Motor neuron (in vitro differentiated cells): ENCODE measurements at regions not wholly inside any gene's neighbourhood (a gene's known extent, or its start where the extent isn't known, plus 50 kb on each side); places are given as distances from the start of the nearest gene placed in this dataset.
A peak's percentile ranks its signal among the peaks of the same experiment; 100 is the strongest.

ENCODE experiments used
- ATAC-seq, 8 experiments: fragments of 200-7000 bp; cut with Tn5 transposase; replicated peaks in 6 of 8; 2 replicates each; pipeline ENCODE4 v1.8.0; 2021; ENCODE audit warnings: mild to moderate bottlenecking in 8 of 8, moderate library complexity in 8 of 8
- H3K27ac ChIP-seq, 2 donors: fragments of 250-450 bp; sonication (Bioruptor Pico); 2 replicates each; pipeline ENCODE4 v1.9.0; 2021; ENCODE audit warnings: antibody characterized with exemption in 2 of 2, mild to moderate bottlenecking in 2 of 2, moderate library complexity in 1 of 2
- H3K4me1 ChIP-seq, 2 donors: fragments of 250-450 bp; sonication (Bioruptor Pico); replicated peaks in 1 of 2; 2 replicates each; pipeline ENCODE4 v1.6.1; 2021; ENCODE audit warnings: antibody characterized with exemption in 2 of 2, mild to moderate bottlenecking in 2 of 2, moderate library complexity in 1 of 2
- H3K4me3 ChIP-seq, 5 donors: fragments of 250-450 bp; sonication (Bioruptor Pico); 2 replicates each; pipeline ENCODE4 v1.9.0; 2021; ENCODE audit warnings: antibody characterized with exemption in 5 of 5, mild to moderate bottlenecking in 5 of 5, moderate library complexity in 4 of 5
- WGBS, 10 experiments: fragments of 450-650 bp; shearing (Covaris generic); methylation state at CpG; one replicate each; pipeline ENCODE4 v1.0.0; 2022; 5-methylcytosine and 5-hydroxymethylcytosine counted together
- in situ Hi-C, 9 experiments: fragments of 400-800 bp; cut with MboI; loops; one replicate each; pipeline ENCODE4 v1.15.0; 2021; ENCODE audit warnings: low sequenced_read_pairs in 9 of 9, low pct_unique_long_range_greater_than_20kb in 2 of 9; ENCODE audit not compliant: unreplicated experiment in 9 of 9

DNA sequence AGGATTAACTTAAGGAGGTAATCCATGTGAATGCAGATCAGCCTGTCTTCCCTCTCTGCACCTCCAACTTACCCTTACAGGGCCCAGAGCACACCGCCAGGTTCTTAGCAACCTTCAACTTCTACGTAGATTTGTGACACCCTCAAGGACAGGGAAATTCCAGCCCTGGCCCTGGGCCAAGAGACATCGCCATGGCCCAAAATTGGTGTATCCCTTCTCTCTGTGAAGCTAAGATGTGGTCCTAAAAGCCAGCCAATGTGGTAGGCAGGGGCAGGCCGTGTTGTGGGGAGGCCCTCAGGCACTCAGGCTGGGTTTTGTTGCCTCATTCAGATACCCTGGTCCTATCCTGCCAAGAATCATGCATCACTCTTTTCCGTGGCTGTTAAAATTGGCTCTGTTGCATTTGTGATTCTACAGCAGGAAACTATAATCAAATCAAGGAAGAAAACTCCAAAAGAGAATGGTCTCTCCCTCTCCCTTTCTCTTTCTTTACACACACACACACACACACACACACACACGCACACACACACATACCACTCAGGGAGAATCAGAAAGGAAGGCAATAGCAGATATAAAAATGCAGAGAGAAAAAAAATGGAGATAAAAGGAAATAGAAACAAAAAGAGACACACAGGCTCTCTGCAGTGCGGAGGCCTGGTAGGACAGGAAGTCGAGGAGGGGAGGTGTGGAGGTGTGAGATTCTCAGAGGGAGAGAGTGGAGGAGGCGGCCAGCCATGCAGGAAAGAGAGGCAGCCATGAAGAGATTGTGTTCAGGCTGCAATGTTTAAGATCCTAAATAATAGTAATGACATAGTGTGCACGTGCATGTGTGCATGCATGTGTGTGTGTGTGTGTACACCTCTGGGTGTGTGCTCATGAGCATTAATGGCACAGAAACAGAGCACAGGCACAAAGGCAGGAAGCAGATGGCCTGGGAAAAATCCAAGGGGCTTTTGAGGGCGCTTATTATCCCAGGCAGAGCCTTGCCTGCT lies 201.8 kb upstream of the LRFN2 start:
- H3K4me1 ChIP-seq = peaks cover 14 to 20% of the 10 kb centered on the region in 2 donors
- in situ Hi-C loops = no loop called here
- peak overlapping the region; percentile 35 to 37 for H3K27ac ChIP-seq
- peak in 5 of 8 experiments; percentile 30 to 75 (median 43) for ATAC-seq
- WGBS, 10 experiments = 43 to 100% (median 60%) methylated on average over 2 to 7 of the region's 11 CpGs; no CpG with 5 or more reads in 1 of the 10 experiments
- H3K4me3 ChIP-seq = no peak overlapping the region

DNA sequence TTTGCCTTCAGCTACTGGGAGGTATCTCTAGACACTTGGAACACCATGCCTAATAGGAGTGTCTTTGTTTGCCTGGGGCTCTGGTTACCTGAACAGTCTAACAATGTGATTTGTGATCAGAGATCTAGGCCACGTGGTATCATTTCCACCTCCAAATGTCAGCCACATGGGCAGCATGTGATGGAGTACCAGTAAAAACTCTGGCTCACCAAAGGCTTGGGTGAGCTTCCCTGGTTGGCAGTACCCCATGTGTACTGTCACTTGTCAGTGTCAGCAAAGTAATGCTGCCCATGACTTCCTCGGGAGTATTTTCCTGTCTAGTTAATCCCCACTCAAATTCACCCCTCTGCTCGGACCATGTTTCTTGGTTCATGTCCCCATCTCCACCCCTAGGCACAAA lies 195.2 kb upstream of the LRFN2 start:
- 20 to 100% (median 73%) methylated on average over 1 to 2 of the region's 3 CpGs; no CpG with 5 or more reads in 4 of the 10 experiments for WGBS, 10 experiments
- in situ Hi-C loops = no loop called here
- H3K4me3 ChIP-seq = no peak overlapping the region
- no peaks in the 10 kb centered on the region for H3K4me1 ChIP-seq
- ATAC-seq = no peak
- no peak overlapping the region for H3K27ac ChIP-seq

DNA sequence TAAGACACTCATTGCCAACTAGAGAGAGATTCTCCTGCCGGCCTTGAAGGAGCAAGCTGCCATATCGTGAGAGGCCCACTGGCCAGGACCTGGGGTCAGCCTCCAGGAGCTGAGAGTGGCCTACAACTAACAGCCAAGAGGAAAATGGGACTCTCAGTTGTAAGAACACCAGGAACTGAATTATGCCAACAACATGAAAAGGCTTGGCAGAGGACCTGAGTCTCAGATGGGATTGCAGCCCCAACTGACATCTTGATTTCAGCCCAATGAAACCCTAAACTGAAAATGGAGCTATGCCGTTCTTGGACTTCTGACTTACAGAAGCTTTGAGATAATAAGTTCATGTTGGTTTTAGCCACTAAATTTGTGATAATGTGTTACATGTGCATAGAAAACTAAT lies 193.5 kb upstream of the LRFN2 start:
- WGBS, 10 experiments = 80 to 100% (median 92%) methylated on average over 1 to 3 of the region's 3 CpGs; no CpG with 5 or more reads in 2 of the 10 experiments
- in situ Hi-C loops = no loop called here

DNA sequence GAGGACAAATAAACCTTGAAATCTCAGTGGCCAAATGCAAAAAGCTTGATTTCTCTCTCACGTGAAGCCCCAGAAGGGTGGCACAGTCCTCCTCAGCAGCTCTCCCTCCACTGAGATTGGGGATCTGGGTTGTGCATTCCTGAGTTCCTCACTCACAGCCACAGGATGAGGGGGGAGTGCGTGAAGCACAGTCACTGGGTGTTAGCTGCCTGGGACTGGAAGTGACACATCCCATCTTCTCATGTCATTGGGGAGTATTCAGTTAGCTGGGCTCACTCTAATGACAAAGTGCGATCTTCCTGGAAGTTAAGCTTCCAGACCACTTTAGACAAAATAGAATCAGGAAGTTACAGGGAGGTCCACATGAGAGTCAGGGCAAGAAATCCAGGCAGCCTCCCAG lies 192.2 kb upstream of the LRFN2 start:
- WGBS, 10 experiments = 0 to 100% (median 60%) methylated on average over 1 to 3 of the region's 3 CpGs; no CpG with 5 or more reads in 2 of the 10 experiments
- Histone ChIP-seq H3K4me3 (no peak overlapping the region), H3K27ac (no peak overlapping the region), H3K4me1 (no peaks in the 10 kb centered on the region)
- in situ Hi-C loops = no loop called here
- ATAC-seq = peak in 3 of 8 experiments; percentile 23 to 98 (median 94)

More for the DNA sequence above, 193.5 kb upstream of the LRFN2 start:
- Histone ChIP-seq H3K4me3 (no peak overlapping the region), H3K27ac (no peak overlapping the region), H3K4me1 (no peaks in the 10 kb centered on the region)
- no peak for ATAC-seq

DNA sequence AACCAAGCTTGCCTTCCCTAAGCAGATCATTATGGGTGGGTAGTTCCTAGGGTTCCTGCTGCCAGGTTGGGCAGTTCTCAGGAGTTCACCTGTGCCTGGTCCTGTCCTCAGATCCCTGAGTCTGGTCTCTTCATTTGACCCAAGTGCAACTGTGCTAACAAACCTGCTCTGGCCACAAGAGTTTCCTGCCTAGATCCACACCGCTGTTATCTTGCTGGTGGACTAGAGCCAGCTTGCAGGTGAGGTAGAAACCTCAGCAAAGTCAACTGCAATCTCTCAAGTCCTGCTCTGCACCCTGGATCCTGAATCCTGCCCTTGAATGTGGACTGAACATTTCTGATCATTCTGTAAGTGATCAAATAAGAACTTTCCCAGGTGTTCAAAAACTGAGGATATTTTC lies 191.8 kb upstream of the LRFN2 start:
- no peak for ATAC-seq
- Histone ChIP-seq H3K4me3 (no peak overlapping the region), H3K4me1 (no peaks in the 10 kb centered on the region), H3K27ac (no peak overlapping the region)
- 71 to 100% (median 78%) methylated on average over 1 of the region's 1 CpG; no CpG with 5 or more reads in 5 of the 10 experiments for WGBS, 10 experiments
- in situ Hi-C loops = no loop called here

DNA sequence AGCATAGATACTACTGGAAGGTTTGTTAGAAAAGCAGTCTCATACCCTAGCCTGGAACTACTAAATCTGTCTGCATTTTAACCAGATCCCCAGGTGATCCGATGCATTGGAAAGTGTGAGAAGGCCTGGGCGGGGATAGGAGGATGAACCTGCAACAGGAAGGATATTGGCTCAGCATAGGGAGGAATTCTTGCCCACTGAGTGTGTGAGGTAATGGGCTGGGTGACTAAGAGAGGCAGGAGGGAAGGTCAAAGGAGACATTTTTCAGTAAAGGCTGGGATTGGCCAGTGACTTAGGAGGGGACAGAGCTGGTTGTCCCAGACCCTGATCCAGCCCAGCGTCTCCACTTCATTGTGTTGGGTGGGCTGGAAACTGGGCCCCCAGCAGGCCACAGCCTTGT lies 191.0 kb upstream of the LRFN2 start:
- in situ Hi-C loops = no loop called here

DNA sequence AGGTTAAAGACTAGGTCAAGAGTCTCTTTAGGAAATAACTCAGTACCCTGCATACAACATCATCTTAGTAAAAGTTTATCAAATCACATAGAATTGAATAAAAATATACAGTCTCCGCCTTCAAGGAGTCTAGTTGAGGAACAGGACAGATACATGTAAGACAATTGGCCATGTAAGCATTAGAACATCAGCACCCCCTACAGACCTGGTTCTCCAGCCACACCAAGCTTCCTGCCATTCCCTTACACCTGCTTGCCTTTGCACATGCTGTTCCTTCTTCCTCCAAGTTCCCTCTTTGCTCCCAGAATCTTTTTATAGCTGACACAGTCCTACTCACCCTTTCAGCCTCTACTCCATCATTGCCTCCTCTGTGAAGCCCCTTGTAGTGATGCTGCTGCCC lies 187.8 kb upstream of the LRFN2 start:
- in situ Hi-C loops = no loop called here
- Histone ChIP-seq H3K27ac (no peak overlapping the region), H3K4me3 (no peak overlapping the region), H3K4me1 (no peaks in the 10 kb centered on the region)
- WGBS, 10 experiments = 71 to 100% (median 94%) methylated on average over 1 of the region's 1 CpG; no CpG with 5 or more reads in 4 of the 10 experiments
- ATAC-seq = peak in 1 of 8 experiments; percentile 35

More for the DNA sequence above, 191.0 kb upstream of the LRFN2 start:
- no peak for ATAC-seq
- Histone ChIP-seq H3K4me1 (no peaks in the 10 kb centered on the region), H3K4me3 (no peak overlapping the region), H3K27ac (no peak overlapping the region)
- 45 to 100% (median 85%) methylated on average over 1 to 2 of the region's 3 CpGs; no CpG with 5 or more reads in 6 of the 10 experiments for WGBS, 10 experiments

DNA sequence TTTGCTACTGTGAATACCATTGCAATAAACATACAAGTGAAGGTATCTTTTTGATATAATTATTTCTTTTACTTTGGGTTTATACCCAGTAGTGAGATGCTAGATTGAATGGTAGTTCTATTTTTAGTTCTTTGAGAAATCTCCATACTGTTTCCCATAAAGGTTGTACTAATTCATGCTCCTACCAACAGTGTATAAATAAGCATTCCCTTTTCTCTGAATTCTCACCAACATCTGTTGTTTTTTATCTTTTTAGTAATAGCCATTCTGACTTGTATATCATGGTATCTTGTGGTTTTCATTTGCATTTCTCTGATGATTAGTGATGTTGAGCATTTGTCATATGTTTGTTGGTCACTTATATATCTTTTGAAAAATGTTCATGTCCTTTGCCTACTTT lies 183.6 kb upstream of the LRFN2 start:
- Histone ChIP-seq H3K27ac (no peak overlapping the region), H3K4me1 (no peaks in the 10 kb centered on the region), H3K4me3 (no peak overlapping the region)
- ATAC-seq = peak in 2 of 8 experiments; percentile 66 to 71
- in situ Hi-C loops = no loop called here

DNA sequence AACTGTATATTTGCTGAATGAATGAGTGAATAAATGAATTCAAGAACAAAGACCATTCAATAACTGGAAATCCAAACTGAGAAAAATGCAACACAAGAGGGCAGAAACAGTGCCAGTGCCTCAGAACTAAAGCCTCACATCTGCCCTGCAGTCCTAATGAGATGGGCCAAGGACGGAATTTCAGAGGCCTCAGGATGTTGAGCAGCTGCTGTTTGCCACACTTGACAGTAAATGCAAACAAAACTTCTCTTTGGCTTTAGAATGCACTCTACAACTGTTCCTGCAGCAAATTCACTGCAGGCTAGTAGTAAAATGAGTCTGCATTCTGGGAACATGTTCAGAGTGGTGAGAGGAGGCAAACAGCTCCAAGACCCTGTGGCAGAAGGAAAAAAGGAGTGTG lies 177.6 kb upstream of the LRFN2 start:
- no peaks in the 10 kb centered on the region for H3K4me1 ChIP-seq
- ATAC-seq = no peak
- WGBS, 10 experiments = 33 to 100% (median 55%) methylated on average over 1 of the region's 1 CpG; no CpG with 5 or more reads in 4 of the 10 experiments
- in situ Hi-C loops = no loop called here
- H3K27ac ChIP-seq = no peak overlapping the region
- no peak overlapping the region for H3K4me3 ChIP-seq

DNA sequence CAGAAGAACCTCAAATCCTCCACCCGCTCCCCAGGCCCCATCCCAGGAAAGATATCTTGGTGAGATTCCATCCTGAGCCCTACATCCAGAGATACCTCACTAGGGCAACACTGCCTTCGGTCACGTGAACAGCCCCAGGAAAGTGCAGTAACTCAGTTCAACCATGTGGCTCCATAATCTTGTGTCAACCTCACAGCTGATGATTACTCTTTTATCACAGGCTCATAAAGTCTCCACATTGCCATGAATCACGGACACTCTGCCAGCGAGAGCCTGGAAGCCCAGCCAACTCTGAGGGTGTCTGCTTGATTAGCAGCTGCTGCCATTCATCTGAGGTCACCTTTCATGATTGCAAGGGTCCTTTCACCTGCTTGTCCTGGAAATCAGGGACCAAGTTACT lies 175.8 kb upstream of the LRFN2 start:
- 35 to 100% (median 95%) methylated on average over 1 to 4 of the region's 5 CpGs; no CpG with 5 or more reads in 3 of the 10 experiments for WGBS, 10 experiments
- Histone ChIP-seq H3K4me1 (no peaks in the 10 kb centered on the region), H3K27ac (no peak overlapping the region), H3K4me3 (no peak overlapping the region)
- no peak for ATAC-seq
- in situ Hi-C loops = no loop called here

DNA sequence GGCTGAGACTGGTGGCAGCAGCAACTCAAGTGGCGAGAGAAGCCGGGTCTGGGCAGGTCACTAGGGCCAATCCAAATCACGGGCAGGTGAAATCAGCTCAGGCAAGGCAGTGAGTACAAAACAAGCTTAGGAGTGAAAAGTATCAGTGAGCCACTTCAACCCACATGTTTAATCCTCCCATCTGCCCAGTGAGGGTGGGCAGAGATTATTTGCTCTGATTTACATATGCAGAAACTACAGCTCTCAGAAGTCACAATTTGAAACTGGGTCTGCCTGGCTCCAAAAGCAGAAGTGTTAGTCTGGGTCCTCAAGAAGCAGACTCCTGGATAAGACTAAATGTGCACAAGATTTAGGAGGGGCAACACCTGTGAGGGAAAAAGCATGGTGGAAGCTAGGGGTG lies 173.7 kb upstream of the LRFN2 start:
- Histone ChIP-seq H3K27ac (no peak overlapping the region), H3K4me3 (no peak overlapping the region), H3K4me1 (no peaks in the 10 kb centered on the region)
- ATAC-seq = peak in 2 of 8 experiments; percentile 37 to 79
- in situ Hi-C loops = no loop called here
- 67 to 100% methylated on average over 2 to 3 of the region's 3 CpGs; no CpG with 5 or more reads in 8 of the 10 experiments for WGBS, 10 experiments

DNA sequence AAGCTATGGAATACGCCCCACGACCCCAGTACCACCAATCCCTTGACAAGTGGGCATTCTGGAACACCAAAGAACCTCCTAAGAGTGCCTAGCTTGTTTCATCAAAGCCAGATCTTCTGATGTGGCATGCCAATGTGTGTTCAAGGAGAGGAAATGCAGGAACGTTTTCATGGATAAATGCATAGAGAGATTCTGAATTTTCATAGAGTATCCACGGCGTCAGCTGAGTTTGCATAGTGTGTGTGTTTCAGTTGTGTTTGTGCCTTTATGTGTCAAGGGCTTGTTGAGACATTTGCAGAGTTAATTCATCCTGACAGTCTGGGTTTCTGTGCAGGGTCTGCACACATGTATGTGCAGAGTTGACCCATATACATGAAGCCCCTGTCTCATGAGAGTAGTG lies 172.7 kb upstream of the LRFN2 start:
- peak in 3 of 8 experiments; percentile 51 to 85 (median 62) for ATAC-seq
- in situ Hi-C loops = no loop called here
- no peak overlapping the region for H3K4me3 ChIP-seq
- 0 to 92% (median 81%) methylated on average over 1 to 5 of the region's 5 CpGs; no CpG with 5 or more reads in 2 of the 10 experiments for WGBS, 10 experiments
- peaks cover 3 to 5% of the 10 kb centered on the region in 2 donors for H3K4me1 ChIP-seq
- no peak overlapping the region for H3K27ac ChIP-seq

DNA sequence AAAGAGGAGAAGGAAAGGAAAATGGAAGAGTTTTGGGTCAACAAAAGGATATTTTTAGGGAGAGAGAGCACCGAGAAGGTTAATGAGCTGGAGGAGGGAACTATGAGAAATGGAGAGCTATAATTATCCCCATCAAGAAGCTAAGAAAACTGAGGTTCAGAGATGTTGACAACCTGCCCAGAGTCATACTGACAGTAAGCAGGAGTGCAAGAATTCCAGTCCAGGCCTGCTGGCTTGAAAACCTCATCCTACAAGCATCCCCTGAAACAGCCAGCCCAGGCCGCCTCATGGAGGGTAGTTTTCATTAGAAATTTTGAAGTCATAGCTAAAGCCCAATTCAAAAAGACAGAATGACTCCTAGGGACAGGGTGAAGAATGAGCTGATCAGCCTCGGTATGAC lies 172.1 kb upstream of the LRFN2 start:
- no peak overlapping the region for H3K4me3 ChIP-seq
- in situ Hi-C loops = no loop called here
- ATAC-seq = no peak
- H3K4me1 ChIP-seq = peaks cover 3 to 6% of the 10 kb centered on the region in 2 donors
- WGBS, 10 experiments = 0 to 90% (median 76%) methylated on average over 1 to 3 of the region's 3 CpGs; no CpG with 5 or more reads in 2 of the 10 experiments
- H3K27ac ChIP-seq = no peak overlapping the region
